SU-DHL-6 (cell line): ENCODE measurements at regions not wholly inside any gene's neighbourhood (a gene's known extent, or its start where the extent isn't known, plus 50 kb on each side); places are given as distances from the start of the nearest gene placed in this dataset.

Experiments
- CTCF ChIP-seq: fragments of 200-600 bp; sonication (generic); IDR thresholded peaks from one replicate; pipeline ENCODE4 v1.5.1; 2017; ENCODE audit warnings: antibody characterized with exemption, mild to moderate bottlenecking, low read length, moderate library complexity; ENCODE audit not compliant: insufficient read depth, poor library complexity, severe bottlenecking
- EZH2phosphoT487 ChIP-seq: fragments of 200-600 bp; sonication (generic), shearing (Covaris generic); conservative IDR thresholded peaks from 2 replicates; pipeline ENCODE4 v1.6.1; 2018; ENCODE audit warnings: mild to moderate bottlenecking, antibody characterized with exemption, low read length, moderate library complexity, mixed read lengths

- TF ChIP-seq CTCF, result no peak
- TF ChIP-seq EZH2phosphoT487, result no peak
Measured at GRCh38 chr18:10094154-10094553, 180.3 kb downstream of the VAPA start.
